OCI-LY3 (cell line): ENCODE measurements at regions not wholly inside any gene's neighbourhood (a gene's known extent, or its start where the extent isn't known, plus 50 kb on each side); places are given as distances from the start of the nearest gene placed in this dataset.
A peak's percentile ranks its signal among the peaks of the same experiment; 100 is the strongest.
"Not testable (repeated sequence)": the region's sequence is repeated elsewhere in the genome, so short reads cannot be mapped to it uniquely, and the experiment has no call there.

Experiments
- H2AFZ ChIP-seq: fragments of 200-600, 300-600 bp; shearing (Covaris generic); 2 replicates; pipeline ENCODE4 v1.6.0; 2014; ENCODE audit warnings: antibody characterized with exemption, low read depth, low read length
- H3K27ac ChIP-seq: fragments of 200-600, 300-600 bp; sonication (generic); 2 replicates; pipeline ENCODE4 v1.5.1; 2014; ENCODE audit warnings: mild to moderate bottlenecking, low read length, moderate library complexity, mixed read lengths
- H3K27me3 ChIP-seq: fragments of 200-600, 300-600 bp; sonication (generic); 2 replicates; pipeline ENCODE4 v1.6.1; 2014; ENCODE audit warnings: low read depth, low read length, mixed read lengths
- H3K36me3 ChIP-seq: fragments of 200-600, 300-600 bp; sonication (generic); replicated peaks from 2 replicates; pipeline ENCODE3; 2014; ENCODE audit warnings: low read depth, low read length, mixed read lengths
- H3K4me1 ChIP-seq: fragments of 300-600, 200-600 bp; sonication (generic); 2 replicates; pipeline ENCODE4 v1.6.1; 2014; ENCODE audit warnings: low read length, mixed read lengths
- H3K4me2 ChIP-seq: fragments of 200-600, 300-600 bp; sonication (generic); 2 replicates; pipeline ENCODE4 v1.6.1; 2014; ENCODE audit warnings: low read length, mixed read lengths
- H3K4me3 ChIP-seq: fragments of 300-600, 200-600 bp; sonication (generic); 2 replicates; pipeline ENCODE4 v1.5.1; 2014; ENCODE audit warnings: antibody characterized with exemption, mild to moderate bottlenecking, low read length, moderate library complexity
- H3K79me2 ChIP-seq: fragments of 300-600, 200-600 bp; shearing (Covaris generic); 2 replicates; pipeline ENCODE4 v1.6.1; 2014; ENCODE audit warnings: mild to moderate bottlenecking, low read length, mixed read lengths
- H3K9ac ChIP-seq: fragments of 300-600, 200-600 bp; shearing (Covaris generic); 2 replicates; pipeline ENCODE4 v1.6.0; 2014; ENCODE audit warnings: mild to moderate bottlenecking, low read length, moderate library complexity
- H3K9me3 ChIP-seq: fragments of 200-600, 300-600 bp; shearing (Covaris generic); 2 replicates; pipeline ENCODE4 v1.6.1; 2014; ENCODE audit warnings: low read length, mixed read lengths; ENCODE audit not compliant: insufficient read depth
- H4K20me1 ChIP-seq: fragments of 200-600, 300-600 bp; sonication (generic); 2 replicates; pipeline ENCODE4 v1.6.1; 2016; ENCODE audit warnings: low read length, mixed read lengths; ENCODE audit not compliant: insufficient read depth
- CTCF ChIP-seq: fragments of 200-600, 300-600 bp; sonication (generic); IDR thresholded peaks from 2 replicates; pipeline ENCODE4 v1.5.1; 2014; ENCODE audit warnings: antibody characterized with exemption, low read length, low read depth
- EZH2phosphoT487 ChIP-seq: fragments of 200-600 bp; shearing (Covaris generic); IDR thresholded peaks from 2 replicates; pipeline ENCODE4 v1.6.1; 2018; ENCODE audit warnings: antibody characterized with exemption, mixed run types, low read depth

DNA sequence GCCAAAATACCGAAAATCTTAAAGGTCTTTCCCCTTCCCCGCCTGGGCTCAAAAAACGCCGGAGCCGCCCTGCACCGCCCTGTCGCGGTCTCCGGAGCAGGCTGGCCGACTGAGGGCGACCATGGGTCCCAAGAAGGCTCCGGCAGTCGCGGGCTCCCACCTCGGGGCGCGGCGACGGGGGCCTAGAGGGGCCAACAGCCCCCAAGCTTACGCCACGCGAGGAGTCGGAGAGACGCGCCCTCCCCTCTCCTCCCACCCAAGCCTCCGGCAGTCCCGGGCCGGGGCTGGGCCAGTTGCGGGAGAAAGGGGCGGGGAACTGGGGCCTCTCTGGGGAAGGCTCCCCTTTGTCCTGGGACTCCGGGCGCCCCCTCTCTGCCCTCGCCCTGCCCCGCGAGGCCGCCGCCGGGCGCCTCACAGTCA, 69.2 kb downstream of the GOLGA8B start:
- Histone ChIP-seq H3K4me2 (peak overlapping the region; percentile 83), H3K9ac (peak overlapping the region; percentile 67), H2AFZ (peak overlapping the region; percentile 85), H4K20me1 (no peaks in the 10 kb centered on the region), H3K9me3 (no peaks in the 10 kb centered on the region), H3K27ac (0 out of 2 replicates have a peak overlapping the region, but pooled peaks have one; percentile 14), H3K4me3 (peak overlapping the region; percentile 92), H3K79me2 (peaks cover 12% of the 10 kb centered on the region), H3K27me3 (no peaks in the 10 kb centered on the region), H3K4me1 (peaks cover 27% of the 10 kb centered on the region), H3K36me3 (no peaks in the 10 kb centered on the region)
- TF ChIP-seq CTCF (0 out of 2 replicates have a peak, but pooled peaks have one; percentile 2), EZH2phosphoT487 (no peak)

DNA sequence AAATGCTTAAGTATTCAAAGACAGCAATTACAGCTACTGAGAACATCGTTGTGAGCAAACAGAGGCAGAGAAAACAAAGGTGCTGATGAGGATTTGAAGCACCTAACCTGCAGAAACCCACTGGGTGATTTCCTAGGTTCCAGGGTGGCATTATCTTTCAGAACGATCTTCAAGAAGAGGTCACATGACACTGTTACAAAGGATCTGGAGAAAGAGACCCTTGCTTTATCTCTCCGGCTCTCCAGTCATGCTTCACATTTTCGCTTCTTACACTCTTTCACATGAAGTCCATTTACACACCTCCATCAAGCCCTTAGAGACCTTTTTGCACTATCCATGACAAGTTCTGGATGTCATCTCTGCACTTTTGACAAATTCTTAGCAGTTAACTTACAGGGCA, 70.8 kb downstream of the GOLGA8B start:
- H3K4me3 ChIP-seq: no peak overlapping the region
- no peak overlapping the region for H2AFZ ChIP-seq
- no peak overlapping the region for H3K9ac ChIP-seq
- H3K27me3 ChIP-seq: no peaks in the 10 kb centered on the region
- H3K36me3 ChIP-seq: no peaks in the 10 kb centered on the region
- peaks cover 12% of the 10 kb centered on the region for H3K79me2 ChIP-seq
- H4K20me1 ChIP-seq: no peaks in the 10 kb centered on the region
- H3K4me2 ChIP-seq: peak overlapping the region; percentile 83
- peaks cover 27% of the 10 kb centered on the region for H3K4me1 ChIP-seq
- H3K27ac ChIP-seq: no peak overlapping the region
- TF ChIP-seq EZH2phosphoT487 (no peak), CTCF (no peak)
- no peaks in the 10 kb centered on the region for H3K9me3 ChIP-seq

DNA sequence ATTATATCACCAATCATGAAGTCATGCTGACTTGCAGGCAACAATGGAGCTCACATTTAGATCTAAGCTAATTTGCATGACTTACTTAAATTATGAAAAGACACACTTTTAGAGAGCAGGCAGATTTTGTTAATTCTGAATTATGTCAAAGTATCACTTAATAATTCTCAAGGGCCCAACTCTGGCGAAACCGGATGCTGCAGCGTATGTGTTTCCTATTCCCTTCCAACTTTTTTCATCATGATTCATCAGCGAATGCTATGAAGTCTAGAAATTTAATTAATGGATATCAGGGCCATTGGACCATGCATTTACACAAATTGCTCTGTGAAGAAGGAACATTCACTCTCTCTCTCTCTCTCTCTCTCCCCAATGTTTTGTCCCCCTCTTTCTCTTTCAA, 63.5 kb upstream of the GOLGA8A start:
- TF ChIP-seq EZH2phosphoT487 (no peak), CTCF (no peak)
- Histone ChIP-seq H3K36me3 (no peaks in the 10 kb centered on the region), H3K4me2 (no peak overlapping the region), H3K9ac (no peak overlapping the region), H3K4me3 (no peak overlapping the region), H3K9me3 (no peaks in the 10 kb centered on the region), H3K4me1 (no peaks in the 10 kb centered on the region), H3K79me2 (no peaks in the 10 kb centered on the region), H2AFZ (no peak overlapping the region), H3K27ac (no peak overlapping the region), H4K20me1 (no peaks in the 10 kb centered on the region), H3K27me3 (no peaks in the 10 kb centered on the region)

DNA sequence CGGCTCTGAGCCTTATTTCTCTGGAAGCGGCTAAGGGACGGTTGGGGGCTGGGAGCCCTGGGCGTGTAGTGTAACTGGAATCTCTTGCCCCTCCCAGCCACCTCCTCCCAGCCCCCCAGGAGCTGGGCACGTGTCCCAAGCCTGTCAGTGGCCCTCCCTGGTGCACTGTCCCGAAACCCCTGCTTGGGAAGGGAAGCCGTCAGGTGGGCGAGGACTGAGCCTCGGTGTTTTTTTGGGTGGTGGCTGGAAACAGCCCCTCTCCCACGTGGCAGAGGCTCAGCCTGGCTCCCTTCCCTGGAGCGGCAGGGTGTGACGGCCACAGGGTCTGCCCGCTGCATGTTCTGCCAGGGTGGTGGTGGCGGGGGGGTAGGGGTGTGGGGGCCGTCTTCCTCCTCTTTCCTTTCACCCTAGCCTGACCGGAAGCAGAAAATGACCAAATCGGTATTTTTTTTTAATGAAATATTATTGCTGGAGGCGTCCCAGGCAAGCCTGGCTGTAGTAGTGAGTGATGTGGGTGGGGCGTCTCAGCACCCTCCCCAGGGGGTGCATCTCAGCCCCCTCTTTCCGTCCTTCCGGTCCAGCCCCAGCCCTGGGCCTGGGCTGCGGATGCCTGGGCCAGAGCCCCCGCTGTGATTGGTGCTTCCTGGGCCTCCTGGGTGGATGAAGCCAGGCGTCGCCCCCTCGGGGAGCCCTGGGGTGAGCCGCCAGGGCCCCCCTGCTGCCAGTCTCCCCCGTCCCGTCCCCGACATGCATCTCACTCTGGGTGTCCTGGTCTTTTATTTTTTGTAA, 58.8 kb upstream of the GOLGA8A start:
- Histone ChIP-seq H3K27me3 (no peaks in the 10 kb centered on the region), H3K4me1 (no peaks in the 10 kb centered on the region), H3K9me3 (no peaks in the 10 kb centered on the region), H3K4me3 (no peak overlapping the region), H3K79me2 (no peaks in the 10 kb centered on the region), H4K20me1 (no peaks in the 10 kb centered on the region), H3K9ac (no peak overlapping the region), H2AFZ (no peak overlapping the region), H3K27ac (no peak overlapping the region), H3K4me2 (no peak overlapping the region), H3K36me3 (no peaks in the 10 kb centered on the region)
- no peak for TF ChIP-seq CTCF
- no peak for TF ChIP-seq EZH2phosphoT487

DNA sequence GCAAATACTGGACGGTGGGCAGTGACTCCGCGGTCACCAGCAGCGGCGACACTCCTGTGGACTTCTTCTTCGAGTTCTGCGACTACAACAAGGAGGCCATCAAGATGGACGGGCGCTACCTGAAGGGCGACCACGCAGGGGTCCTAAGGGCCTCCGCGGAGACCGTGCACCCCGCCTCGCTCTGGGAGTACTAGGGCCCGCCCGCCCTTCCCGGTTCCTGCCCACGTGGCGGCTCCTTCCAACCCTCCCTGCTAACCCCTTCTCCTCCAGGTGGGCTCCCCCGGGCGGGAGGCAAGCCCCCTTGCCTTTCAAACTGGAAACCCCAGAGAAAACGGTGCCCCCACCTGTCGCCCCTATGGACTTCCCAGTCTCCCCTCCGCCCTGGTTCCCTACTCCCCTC, 58.1 kb upstream of the GOLGA8A start:
- not testable (repeated sequence) for H3K27ac ChIP-seq, H3K27me3 ChIP-seq, H3K9ac ChIP-seq, H3K4me3 ChIP-seq, H4K20me1 ChIP-seq, H3K9me3 ChIP-seq, H3K4me2 ChIP-seq, H2AFZ ChIP-seq, H3K36me3 ChIP-seq, H3K4me1 ChIP-seq, H3K79me2 ChIP-seq
